GM19328 (cell line): ENCODE measurements at regions not wholly inside any gene's neighbourhood (a gene's known extent, or its start where the extent isn't known, plus 50 kb on each side); places are given as distances from the start of the nearest gene placed in this dataset.

Experiments used
- ATAC-seq: cut with Tn5 transposase; IDR thresholded peaks from one replicate; pipeline ENCODE4 v1.9.1; 2021; ENCODE audit warnings: mild to moderate bottlenecking, moderate library complexity; ENCODE audit not compliant: unreplicated experiment

GRCh38 chr2:18799397-18799796 is 210.0 kb upstream of the NT5C1B start:
- no peak for ATAC-seq

- ATAC-seq = no peak
Measured at GRCh38 chr2:18797133-18797845, 207.9 kb upstream of the NT5C1B start.

- no peak for ATAC-seq
Measured at GRCh38 chr2:18795906-18796305, 206.5 kb upstream of the NT5C1B start.

GRCh38 chr2:18792684-18793083 is 203.3 kb upstream of the NT5C1B start:
- no peak for ATAC-seq

- no peak for ATAC-seq
Measured at GRCh38 chr2:18792226-18792629, 202.9 kb upstream of the NT5C1B start.

GRCh38 chr2:18791172-18791797 is 201.9 kb upstream of the NT5C1B start:
- ATAC-seq = no peak

- no peak for ATAC-seq
Measured at GRCh38 chr2:18790509-18791171, 201.3 kb upstream of the NT5C1B start.

GRCh38 chr2:18788592-18788991 is 199.2 kb upstream of the NT5C1B start:
- no peak for ATAC-seq

GRCh38 chr2:18787726-18788125 is 198.4 kb upstream of the NT5C1B start:
- no peak for ATAC-seq

GRCh38 chr2:18784245-18784644 is 194.9 kb upstream of the NT5C1B start:
- ATAC-seq = no peak

GRCh38 chr2:18781541-18782280 is 192.3 kb upstream of the NT5C1B start:
- no peak for ATAC-seq

GRCh38 chr2:18777250-18777812 is 188.0 kb upstream of the NT5C1B start:
- no peak for ATAC-seq

GRCh38 chr2:18771212-18771611 is 181.8 kb upstream of the NT5C1B start:
- no peak for ATAC-seq

- no peak for ATAC-seq
Measured at GRCh38 chr2:18763338-18763737, 174.0 kb upstream of the NT5C1B start.

- ATAC-seq = no peak
Measured at GRCh38 chr2:18762667-18763066, 173.3 kb upstream of the NT5C1B start.

- no peak for ATAC-seq
Measured at GRCh38 chr2:18754286-18754685, 164.9 kb upstream of the NT5C1B start.

GRCh38 chr2:18753722-18754121 is 164.4 kb upstream of the NT5C1B start:
- ATAC-seq = no peak

GRCh38 chr2:18752667-18753422 is 163.5 kb upstream of the NT5C1B start:
- ATAC-seq = no peak

- ATAC-seq = no peak
Measured at GRCh38 chr2:18752022-18752493, 162.7 kb upstream of the NT5C1B start.
